Endometrium (tissue), 2 donors: ENCODE measurements at regions not wholly inside any gene's neighbourhood (a gene's known extent, or its start where the extent isn't known, plus 50 kb on each side); places are given as distances from the start of the nearest gene placed in this dataset.
"Not testable (repeated sequence)": the region's sequence is repeated elsewhere in the genome, so short reads cannot be mapped to it uniquely, and the experiment has no call there.

Experiments used
- FAIRE-seq: peaks from 2 replicates; lab custom pipeline; 2012; peaks lifted over from hg19 to GRCh38; lab: Jason Lieb, UNC
- donor health status: control.
- donor health status: control.

- FAIRE-seq, result no peak
These were observed 211.8 kb upstream of the PKN2 start for GRCh38 chr1:88472298-88472697.

- FAIRE-seq, result no peak
These were observed 211.4 kb upstream of the PKN2 start for GRCh38 chr1:88472714-88473113.

- no peak for FAIRE-seq
These were observed 209.3 kb upstream of the PKN2 start for GRCh38 chr1:88474555-88475304.

- no peak for FAIRE-seq
These were observed 199.2 kb upstream of the PKN2 start for GRCh38 chr1:88484881-88485280.

GRCh38 chr1:88488237-88488636, 195.8 kb upstream of the PKN2 start:
- no peak for FAIRE-seq

- no peak for FAIRE-seq
These were observed 193.4 kb upstream of the PKN2 start for GRCh38 chr1:88490676-88491075.

- FAIRE-seq, result no peak
These were observed 184.4 kb upstream of the PKN2 start for GRCh38 chr1:88499671-88500070.

- FAIRE-seq, result no peak
These were observed 181.2 kb upstream of the PKN2 start for GRCh38 chr1:88502886-88503285.

GRCh38 chr1:88503646-88504045, 180.4 kb upstream of the PKN2 start:
- FAIRE-seq, result no peak

- no peak for FAIRE-seq
These were observed 179.5 kb upstream of the PKN2 start for GRCh38 chr1:88504601-88505000.

GRCh38 chr1:88509379-88509778, 174.7 kb upstream of the PKN2 start:
- FAIRE-seq, result no peak

- no peak for FAIRE-seq
These were observed 169.5 kb upstream of the PKN2 start for GRCh38 chr1:88514544-88515060.

- FAIRE-seq, result not testable (repeated sequence)
These were observed 166.6 kb upstream of the PKN2 start for GRCh38 chr1:88517499-88517898.

GRCh38 chr1:88519156-88519555, 164.9 kb upstream of the PKN2 start:
- no peak for FAIRE-seq

- no peak for FAIRE-seq
These were observed 160.1 kb upstream of the PKN2 start for GRCh38 chr1:88523854-88524528.

- no peak for FAIRE-seq
These were observed 157.6 kb upstream of the PKN2 start for GRCh38 chr1:88526456-88526855.

- FAIRE-seq, result no peak
These were observed 155.3 kb upstream of the PKN2 start for GRCh38 chr1:88528792-88529191.

GRCh38 chr1:88529581-88529980, 154.5 kb upstream of the PKN2 start:
- FAIRE-seq, result no peak

GRCh38 chr1:88530246-88530645, 153.8 kb upstream of the PKN2 start:
- no peak for FAIRE-seq

GRCh38 chr1:88537787-88538186, 146.3 kb upstream of the PKN2 start:
- no peak for FAIRE-seq

- no peak for FAIRE-seq
These were observed 145.7 kb upstream of the PKN2 start for GRCh38 chr1:88538222-88538899.

GRCh38 chr1:88540255-88540654, 143.8 kb upstream of the PKN2 start:
- FAIRE-seq, result no peak

GRCh38 chr1:88541596-88541995, 142.5 kb upstream of the PKN2 start:
- no peak for FAIRE-seq
